Ishikawa (cell line): ENCODE measurements at regions not wholly inside any gene's neighbourhood (a gene's known extent, or its start where the extent isn't known, plus 50 kb on each side); places are given as distances from the start of the nearest gene placed in this dataset.

Experiments used
- MAX ChIP-seq: IDR thresholded peaks from 2 replicates; pipeline ENCODE4 v1.6.1; 2012
- TEAD4 ChIP-seq: IDR thresholded peaks from 2 replicates; pipeline ENCODE4 v1.6.1; 2012

- TF ChIP-seq TEAD4 (no peak), MAX (no peak)
These were observed 188.8 kb downstream of the CSNK1G3 start for GRCh38 chr5:123700624-123701287.
